ENCODE measurements at regions not wholly inside any gene's neighbourhood (a gene's known extent, or its start where the extent isn't known, plus 50 kb on each side); places are given as distances from the start of the nearest gene placed in this dataset.

GRCh38 chr2:123901256-123901655 is 123.8 kb upstream of the CNTNAP5 start:
- POLR2A ChIA-PET, result no interaction called here
- Mint-ChIP-seq H3K4me3 (no peak overlapping the region), H3K27me3 (no peaks in the 10 kb centered on the region), H3K9me3 (peaks cover 0 to 33% (median 12%) of the 10 kb centered on the region in 9 donors), H3K4me1 (no peaks in the 10 kb centered on the region), H3K27ac (no peak overlapping the region), H3K36me3 (no peaks in the 10 kb centered on the region)
- DNase-seq (no peak), ATAC-seq (no peak)

GRCh38 chr2:123906361-123906760 is 118.7 kb upstream of the CNTNAP5 start:
- peaks cover 0 to 17% (median 9%) of the 10 kb centered on the region in 9 donors for H3K9me3 Mint-ChIP-seq
- no peak overlapping the region for H3K27ac Mint-ChIP-seq
- H3K36me3 Mint-ChIP-seq, result no peaks in the 10 kb centered on the region
- ATAC-seq (no peak), DNase-seq (no peak)
- POLR2A ChIA-PET, result no interaction called here
- H3K27me3 Mint-ChIP-seq, result no peaks in the 10 kb centered on the region
- no peaks in the 10 kb centered on the region for H3K4me1 Mint-ChIP-seq
- H3K4me3 Mint-ChIP-seq, result no peak overlapping the region

- no peak for ATAC-seq
- Mint-ChIP-seq H3K9me3 (peaks cover 0 to 15% (median 2%) of the 10 kb centered on the region in 9 donors), H3K4me1 (peaks cover 0 to 6% (median 0%) of the 10 kb centered on the region in 4 donors), H3K36me3 (no peaks in the 10 kb centered on the region), H3K4me3 (no peak overlapping the region), H3K27ac (no peak overlapping the region), H3K27me3 (peaks cover 0 to 7% (median 5%) of the 10 kb centered on the region in 5 donors)
- DNase-seq, result no peak
- POLR2A ChIA-PET, result no interaction called here
Measured at GRCh38 chr2:123908522-123908921, 116.6 kb upstream of the CNTNAP5 start.

GRCh38 chr2:123912171-123912570 is 112.9 kb upstream of the CNTNAP5 start:
- Mint-ChIP-seq H3K27me3 (peaks cover 0 to 10% (median 5%) of the 10 kb centered on the region in 5 donors), H3K9me3 (peaks cover 0 to 14% (median under 1%) of the 10 kb centered on the region in 9 donors), H3K4me3 (no peak overlapping the region), H3K4me1 (peaks cover 0 to 10% (median 0%) of the 10 kb centered on the region in 4 donors), H3K36me3 (no peaks in the 10 kb centered on the region), H3K27ac (no peak overlapping the region)
- POLR2A ChIA-PET, result no interaction called here
- ATAC-seq, result no peak
- DNase-seq, result no peak

DNA sequence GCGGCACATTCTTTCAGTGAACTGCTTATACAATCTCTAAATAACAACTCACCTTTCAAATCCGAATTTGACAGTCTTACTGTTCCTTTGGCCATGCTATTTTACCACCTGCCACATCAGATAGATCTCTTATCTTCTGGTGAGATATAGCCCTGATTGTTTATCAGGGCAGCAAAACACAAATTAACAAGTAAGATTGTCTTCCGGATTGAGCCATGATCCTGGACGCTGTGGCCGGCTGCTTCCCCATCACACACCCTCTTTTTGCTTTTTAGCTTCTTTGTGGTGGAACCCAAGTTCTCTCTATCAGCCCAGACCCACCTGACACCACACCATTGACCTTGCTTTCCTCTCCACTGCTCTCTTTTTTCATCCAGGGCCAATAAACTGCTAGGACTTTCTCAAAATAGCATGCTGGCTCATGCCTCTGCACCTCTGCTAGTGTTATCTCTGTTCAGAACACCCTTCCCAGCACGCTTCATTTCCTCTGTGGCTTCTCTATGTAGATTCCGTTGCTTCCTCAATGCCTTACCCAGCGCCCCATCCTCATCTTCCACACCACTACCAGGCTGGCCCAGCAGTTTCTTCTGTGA is 111.8 kb upstream of the CNTNAP5 start:
- Mint-ChIP-seq H3K9me3 (peaks cover 0 to 24% (median 2%) of the 10 kb centered on the region in 9 donors), H3K27me3 (peaks cover 0 to 14% (median 5%) of the 10 kb centered on the region in 5 donors), H3K4me3 (peak overlapping the region in 1 of 10 donors; percentile 6), H3K4me1 (peaks cover 0 to 10% (median 0%) of the 10 kb centered on the region in 4 donors), H3K27ac (peak overlapping the region in 1 of 10 donors; percentile 20), H3K36me3 (no peaks in the 10 kb centered on the region)
- ATAC-seq (no peak), DNase-seq (no peak)
- POLR2A ChIA-PET, result no interaction called here

DNA sequence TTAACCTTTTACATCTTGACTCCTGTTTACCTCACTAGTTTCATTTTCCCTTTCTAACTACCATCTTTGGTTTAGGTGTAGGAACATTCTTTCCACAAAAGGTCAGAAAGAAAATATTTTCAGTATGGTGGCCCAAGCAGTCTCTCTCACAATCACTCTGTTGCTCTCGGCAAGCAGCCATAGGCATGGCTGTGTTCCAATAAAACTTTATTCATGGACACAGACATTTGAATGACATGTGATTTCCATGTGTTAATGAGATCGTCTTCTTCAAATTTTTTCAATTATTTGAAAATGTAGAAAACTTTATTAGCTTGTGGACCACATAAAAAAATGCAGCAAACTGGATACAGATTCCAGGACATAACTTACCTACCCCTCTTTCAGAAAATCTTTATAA is 109.7 kb upstream of the CNTNAP5 start:
- Mint-ChIP-seq H3K27me3 (peaks cover 0 to 14% (median 5%) of the 10 kb centered on the region in 5 donors), H3K4me1 (peaks cover 0 to 10% (median 0%) of the 10 kb centered on the region in 4 donors), H3K9me3 (peaks cover 0 to 30% (median 4%) of the 10 kb centered on the region in 9 donors), H3K27ac (no peak overlapping the region), H3K36me3 (no peaks in the 10 kb centered on the region), H3K4me3 (no peak overlapping the region)
- no peak for ATAC-seq
- DNase-seq, result no peak
- POLR2A ChIA-PET, result no interaction called here

DNA sequence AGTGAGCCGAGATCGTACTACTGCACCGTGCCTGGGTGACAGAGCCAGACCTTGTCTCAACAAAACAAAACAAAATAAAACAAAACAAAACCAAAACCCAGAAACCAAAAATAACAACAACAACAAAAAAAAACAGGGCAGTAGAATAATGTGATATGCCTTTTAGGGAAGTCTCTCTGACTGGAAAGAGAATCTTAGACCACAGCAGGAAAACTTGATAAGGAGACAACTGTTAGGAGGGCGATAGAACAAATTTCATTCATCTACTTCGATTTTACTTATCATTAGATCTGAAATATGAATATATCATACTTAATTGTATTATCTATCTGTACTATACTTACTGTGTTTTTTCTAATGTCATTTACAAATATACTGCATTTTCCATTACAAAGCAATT is 109.0 kb upstream of the CNTNAP5 start:
- POLR2A ChIA-PET, result no interaction called here
- Mint-ChIP-seq H3K27ac (no peak overlapping the region), H3K4me3 (no peak overlapping the region), H3K36me3 (no peaks in the 10 kb centered on the region), H3K27me3 (peaks cover 0 to 14% (median 5%) of the 10 kb centered on the region in 5 donors), H3K9me3 (peaks cover 2 to 30% (median 4%) of the 10 kb centered on the region in 9 donors), H3K4me1 (peaks cover 0 to 10% (median 0%) of the 10 kb centered on the region in 4 donors)
- ATAC-seq (no peak), DNase-seq (no peak)

DNA sequence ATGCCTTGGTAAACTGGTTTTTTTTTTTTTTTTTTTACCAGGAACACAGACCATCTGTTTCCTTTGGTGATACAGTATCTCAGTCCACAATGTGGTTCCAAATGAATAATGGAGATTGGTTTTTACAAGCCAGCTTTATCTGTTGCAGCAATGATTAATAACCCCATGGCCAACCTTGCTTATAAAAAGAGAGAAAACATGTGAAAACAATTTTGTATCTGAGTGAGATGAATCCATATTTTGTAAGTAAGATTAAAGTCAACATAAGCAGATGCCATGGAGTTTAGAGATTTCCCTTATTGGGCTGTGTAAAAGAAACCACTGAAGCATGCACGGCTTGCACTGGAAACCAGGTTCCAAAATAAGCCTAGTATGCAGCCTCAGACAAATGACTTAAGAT is 108.6 kb upstream of the CNTNAP5 start:
- H3K36me3 Mint-ChIP-seq, result no peaks in the 10 kb centered on the region
- peaks cover 0 to 10% (median 0%) of the 10 kb centered on the region in 4 donors for H3K4me1 Mint-ChIP-seq
- no peak for ATAC-seq
- H3K27ac Mint-ChIP-seq, result no peak overlapping the region
- POLR2A ChIA-PET, result no interaction called here
- H3K9me3 Mint-ChIP-seq, result peaks cover 0 to 30% (median 4%) of the 10 kb centered on the region in 9 donors
- no peak for DNase-seq
- H3K27me3 Mint-ChIP-seq, result peaks cover 0 to 14% (median 5%) of the 10 kb centered on the region in 5 donors
- no peak overlapping the region for H3K4me3 Mint-ChIP-seq

DNA sequence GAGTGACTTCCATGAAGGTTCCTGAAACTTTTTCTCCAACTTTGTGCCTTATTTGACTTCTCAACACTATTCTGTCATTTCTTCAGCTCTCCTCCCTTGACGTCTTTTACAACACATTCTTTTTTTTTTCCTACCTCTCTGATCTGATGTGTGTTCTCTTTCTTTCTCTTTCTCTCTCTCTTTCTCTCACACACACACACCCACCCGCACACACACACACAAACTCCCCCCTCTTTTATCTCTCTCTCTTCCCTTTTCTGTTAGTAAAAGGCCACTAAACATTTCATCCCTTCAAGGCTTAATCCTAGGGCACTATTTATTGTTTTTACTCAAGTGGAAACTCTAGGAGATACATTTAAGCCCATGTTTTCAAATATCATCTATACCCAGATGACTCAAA is 107.8 kb upstream of the CNTNAP5 start:
- Mint-ChIP-seq H3K9me3 (peaks cover 0 to 30% (median 6%) of the 10 kb centered on the region in 9 donors), H3K27ac (no peak overlapping the region), H3K4me3 (no peak overlapping the region), H3K4me1 (peaks cover 0 to 10% (median 0%) of the 10 kb centered on the region in 4 donors), H3K27me3 (peaks cover 0 to 14% (median 5%) of the 10 kb centered on the region in 5 donors), H3K36me3 (peaks cover 0 to under 1% (median 0%) of the 10 kb centered on the region in 3 donors)
- ATAC-seq, result no peak
- DNase-seq, result no peak
- POLR2A ChIA-PET, result no interaction called here

GRCh38 chr2:123928358-123928757 is 96.7 kb upstream of the CNTNAP5 start:
- Mint-ChIP-seq H3K27me3 (no peaks in the 10 kb centered on the region), H3K4me3 (no peak overlapping the region), H3K4me1 (no peaks in the 10 kb centered on the region), H3K36me3 (no peaks in the 10 kb centered on the region), H3K27ac (no peak overlapping the region), H3K9me3 (peaks cover 2 to 24% (median 8%) of the 10 kb centered on the region in 9 donors)
- ATAC-seq (no peak), DNase-seq (no peak)
- POLR2A ChIA-PET, result no interaction called here

- Mint-ChIP-seq H3K36me3 (no peaks in the 10 kb centered on the region), H3K27ac (no peak overlapping the region), H3K9me3 (peaks cover 0 to 10% (median 3%) of the 10 kb centered on the region in 9 donors), H3K4me1 (no peaks in the 10 kb centered on the region), H3K4me3 (no peak overlapping the region), H3K27me3 (no peaks in the 10 kb centered on the region)
- DNase-seq (no peak), ATAC-seq (no peak)
- POLR2A ChIA-PET, result no interaction called here
Measured at GRCh38 chr2:123935405-123935804, 89.7 kb upstream of the CNTNAP5 start.

DNA sequence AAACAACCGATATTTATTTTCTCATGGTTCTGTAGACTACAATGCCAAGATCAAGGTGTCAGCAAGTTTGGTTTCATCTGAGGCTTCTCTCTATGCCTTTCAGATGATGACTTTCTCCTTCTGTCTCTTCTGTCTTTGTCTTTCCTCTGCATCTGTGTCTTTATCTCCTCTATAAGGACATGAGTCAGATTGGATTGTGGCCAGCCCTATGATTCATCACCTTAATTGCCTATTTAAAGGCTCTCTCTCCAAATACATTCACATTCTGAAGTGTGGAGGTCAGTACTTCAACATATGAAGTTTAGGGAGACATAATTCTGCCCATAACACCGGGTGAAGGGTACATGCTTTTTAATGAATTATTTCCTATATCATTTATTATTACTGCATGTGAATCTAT is 71.2 kb upstream of the CNTNAP5 start:
- POLR2A ChIA-PET, result no interaction called here
- ATAC-seq, result no peak
- H3K36me3 Mint-ChIP-seq, result no peaks in the 10 kb centered on the region

DNA sequence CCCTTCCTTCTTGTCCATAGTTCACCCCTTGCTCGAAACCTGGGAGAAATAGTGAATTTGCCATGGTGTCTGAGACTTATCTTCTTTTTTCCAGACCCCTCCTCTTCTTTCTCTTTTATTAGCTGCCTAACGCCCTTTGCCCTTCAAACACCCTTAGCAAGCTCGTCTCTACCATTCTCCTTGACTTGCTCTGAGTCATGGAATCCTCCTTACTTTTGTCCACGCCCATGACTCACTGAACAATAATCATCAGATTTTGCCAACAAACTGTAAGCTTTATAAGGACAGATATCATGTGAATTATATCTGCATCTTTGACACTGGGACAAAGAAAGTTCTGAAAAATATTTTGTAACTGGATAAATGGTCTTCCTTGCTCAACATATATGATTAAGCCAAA is 67.1 kb upstream of the CNTNAP5 start:
- Mint-ChIP-seq H3K4me3 (no peak overlapping the region), H3K36me3 (no peaks in the 10 kb centered on the region), H3K27ac (no peak overlapping the region), H3K4me1 (no peaks in the 10 kb centered on the region), H3K9me3 (peaks cover 0 to 14% (median 4%) of the 10 kb centered on the region in 9 donors), H3K27me3 (no peaks in the 10 kb centered on the region)
- POLR2A ChIA-PET, result no interaction called here
- no peak for ATAC-seq
- no peak for DNase-seq

More for the DNA sequence above, 71.2 kb upstream of the CNTNAP5 start:
- peaks cover 0 to 12% (median 2%) of the 10 kb centered on the region in 9 donors for H3K9me3 Mint-ChIP-seq
- no peak for DNase-seq
- H3K27ac Mint-ChIP-seq, result no peak overlapping the region
- H3K27me3 Mint-ChIP-seq, result no peaks in the 10 kb centered on the region
- H3K4me3 Mint-ChIP-seq, result no peak overlapping the region
- no peaks in the 10 kb centered on the region for H3K4me1 Mint-ChIP-seq

- ATAC-seq, result no peak
- Mint-ChIP-seq H3K4me3 (no peak overlapping the region), H3K36me3 (no peaks in the 10 kb centered on the region), H3K9me3 (peaks cover 0 to 16% (median 1%) of the 10 kb centered on the region in 9 donors), H3K4me1 (no peaks in the 10 kb centered on the region), H3K27ac (no peak overlapping the region), H3K27me3 (no peaks in the 10 kb centered on the region)
- POLR2A ChIA-PET, result no interaction called here
- no peak for DNase-seq
Measured at GRCh38 chr2:123961576-123961975, 63.5 kb upstream of the CNTNAP5 start.

Data from naive thymus-derived CD8-positive, alpha-beta T cell (primary cell).